ENCODE measurements at regions not wholly inside any gene's neighbourhood (a gene's known extent, or its start where the extent isn't known, plus 50 kb on each side); places are given as distances from the start of the nearest gene placed in this dataset.
A peak's percentile ranks its signal among the peaks of the same experiment; 100 is the strongest.

- WGBS, 2 experiments (ENCODE audit: insufficient coverage in 1 of 2, insufficient read length in 1 of 2): 56 to 78% methylated on average over 5 to 6 of the region's 7 CpGs
- H3K4me1 ChIP-seq (ENCODE audit: control insufficient read depth, insufficient read depth, low read length): no peaks in the 10 kb centered on the region
- H3K4me3 ChIP-seq (ENCODE audit: low read length): no peak overlapping the region
- no peak overlapping the region for H3K27ac Mint-ChIP-seq
- peak overlapping the region; percentile 81 for H3K27ac ChIP-seq (ENCODE audit: low read depth, low read length)
- H3K9me3 Mint-ChIP-seq: no peaks in the 10 kb centered on the region
- H3K36me3 ChIP-seq (ENCODE audit: control insufficient read depth, insufficient read depth, low read length): no peaks in the 10 kb centered on the region
- H3K36me3 Mint-ChIP-seq (ENCODE audit: low read depth): no peaks in the 10 kb centered on the region
- H3K4me1 Mint-ChIP-seq: peaks cover 8% of the 10 kb centered on the region
- H3K9me3 ChIP-seq (ENCODE audit: control insufficient read depth, low read length): no peaks in the 10 kb centered on the region
- no peaks in the 10 kb centered on the region for H3K27me3 Mint-ChIP-seq (ENCODE audit: insufficient read depth)
- no peaks in the 10 kb centered on the region for H3K27me3 ChIP-seq (ENCODE audit: control insufficient read depth, insufficient read depth, low read length, poor library complexity, severe bottlenecking)
- H3K4me3 Mint-ChIP-seq: no peak overlapping the region
- no peak for DNase-seq
- TF ChIP-seq CTCF (conservative IDR thresholded peaks at IDR 0.05): no peak
- H3K9ac ChIP-seq (ENCODE audit: extremely low read depth, low read length, poor library complexity, severe bottlenecking): no peak overlapping the region
Observed at GRCh38 chr15:46343196-46343935, 708.5 kb downstream of the SQOR start.

DNA sequence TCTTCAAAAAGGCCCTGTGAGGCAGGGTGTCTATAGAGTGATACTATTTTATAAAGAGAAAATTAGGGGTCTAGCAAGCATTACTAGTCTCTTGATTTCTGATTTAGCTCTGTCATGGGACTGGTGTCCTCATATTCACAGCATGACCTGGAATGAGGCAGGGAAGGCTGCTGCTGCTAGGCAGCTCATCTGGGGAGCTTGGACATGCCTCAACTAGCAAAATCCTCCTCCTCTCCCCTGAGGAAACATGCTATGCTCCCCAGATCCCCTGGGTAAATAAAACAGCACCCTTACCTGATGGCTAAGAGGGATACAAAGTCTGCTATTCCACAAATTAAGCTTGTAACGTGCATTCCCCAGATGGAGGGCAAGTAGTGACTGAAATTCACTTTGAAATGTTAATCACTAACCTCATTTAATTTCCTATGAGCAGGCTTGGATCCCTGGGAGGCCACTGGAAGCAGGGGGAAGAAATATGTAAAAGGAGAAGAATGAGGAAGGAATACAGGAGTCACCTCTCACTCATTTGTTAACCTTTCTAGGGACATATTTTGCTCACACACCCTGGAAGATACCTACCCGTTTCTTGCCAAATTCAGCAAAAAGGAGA is 709.4 kb downstream of the SQOR start:
- no peak overlapping the region for H3K27ac Mint-ChIP-seq
- H3K4me3 Mint-ChIP-seq: no peak overlapping the region
- no peak for DNase-seq
- H3K36me3 ChIP-seq (ENCODE audit: control insufficient read depth, insufficient read depth, low read length): no peaks in the 10 kb centered on the region
- no peaks in the 10 kb centered on the region for H3K9me3 Mint-ChIP-seq
- H3K9ac ChIP-seq (ENCODE audit: extremely low read depth, low read length, poor library complexity, severe bottlenecking): no peak overlapping the region
- H3K4me1 Mint-ChIP-seq: peaks cover 8% of the 10 kb centered on the region
- 60 to 65% methylated on average over 1 to 2 of the region's 2 CpGs for WGBS, 2 experiments (ENCODE audit: insufficient coverage in 1 of 2, insufficient read length in 1 of 2)
- H3K36me3 Mint-ChIP-seq (ENCODE audit: low read depth): no peaks in the 10 kb centered on the region
- no peak overlapping the region for H3K4me3 ChIP-seq (ENCODE audit: low read length)
- no peaks in the 10 kb centered on the region for H3K4me1 ChIP-seq (ENCODE audit: control insufficient read depth, insufficient read depth, low read length)
- H3K27me3 ChIP-seq (ENCODE audit: control insufficient read depth, insufficient read depth, low read length, poor library complexity, severe bottlenecking): no peaks in the 10 kb centered on the region
- TF ChIP-seq CTCF (conservative IDR thresholded peaks at IDR 0.05): no peak
- H3K27ac ChIP-seq (ENCODE audit: low read depth, low read length): peak overlapping the region; percentile 81
- H3K9me3 ChIP-seq (ENCODE audit: control insufficient read depth, low read length): no peaks in the 10 kb centered on the region
- H3K27me3 Mint-ChIP-seq (ENCODE audit: insufficient read depth): no peaks in the 10 kb centered on the region

DNA sequence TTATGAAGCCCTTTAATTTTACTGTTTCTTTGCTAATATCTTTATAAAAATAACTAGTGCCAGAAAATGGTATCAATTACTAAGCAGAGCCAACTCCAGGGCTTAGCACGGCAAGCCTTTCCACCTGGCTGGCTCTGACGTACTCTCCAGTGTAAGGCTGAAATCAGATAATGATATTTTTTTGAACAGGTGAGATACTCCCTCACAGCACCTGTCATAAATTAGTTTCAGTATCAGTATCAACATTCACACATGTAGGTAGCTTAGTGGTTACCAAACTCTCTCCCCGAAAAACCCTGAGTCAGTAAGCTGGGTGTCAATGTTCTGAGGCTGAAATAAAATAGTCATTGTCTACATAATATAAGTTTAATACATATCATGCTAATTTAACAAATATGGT is 710.1 kb downstream of the SQOR start:
- no peak for DNase-seq
- H3K4me1 ChIP-seq (ENCODE audit: control insufficient read depth, insufficient read depth, low read length): no peaks in the 10 kb centered on the region
- no peak overlapping the region for H3K4me3 ChIP-seq (ENCODE audit: low read length)
- no peaks in the 10 kb centered on the region for H3K9me3 ChIP-seq (ENCODE audit: control insufficient read depth, low read length)
- Mint-ChIP-seq H3K9me3 (no peaks in the 10 kb centered on the region), H3K27ac (no peak overlapping the region), H3K4me3 (no peak overlapping the region), H3K27me3 (ENCODE audit: insufficient read depth) (no peaks in the 10 kb centered on the region), H3K36me3 (ENCODE audit: low read depth) (no peaks in the 10 kb centered on the region), H3K4me1 (peaks cover 8% of the 10 kb centered on the region)
- no peak for TF ChIP-seq CTCF (conservative IDR thresholded peaks at IDR 0.05)
- H3K36me3 ChIP-seq (ENCODE audit: control insufficient read depth, insufficient read depth, low read length): no peaks in the 10 kb centered on the region
- peak overlapping the region; percentile 81 for H3K27ac ChIP-seq (ENCODE audit: low read depth, low read length)
- H3K9ac ChIP-seq (ENCODE audit: extremely low read depth, low read length, poor library complexity, severe bottlenecking): no peak overlapping the region
- H3K27me3 ChIP-seq (ENCODE audit: control insufficient read depth, insufficient read depth, low read length, poor library complexity, severe bottlenecking): no peaks in the 10 kb centered on the region
- WGBS, 2 experiments (ENCODE audit: insufficient coverage in 1 of 2, insufficient read length in 1 of 2): 93% methylated on average over 3 of the region's 3 CpGs; no CpG with 5 or more reads in 1 of the 2 experiments
